Fibroblast of lung (primary cell): ENCODE measurements at regions not wholly inside any gene's neighbourhood (a gene's known extent, or its start where the extent isn't known, plus 50 kb on each side); places are given as distances from the start of the nearest gene placed in this dataset.

Experiments used
- CTCF ChIP-seq, 2 donors: IDR thresholded peaks in 1 of 2; conservative IDR thresholded peaks in 1 of 2; 1 replicate in 1 of 2; 2 replicates in 1 of 2; pipeline ENCODE4 v1.5.1; 2011 to 2012; ENCODE audit warnings: low read length in 2 of 2, control low read depth in 1 of 2, inconsistent platforms in 1 of 2, low read depth in 1 of 2, mild to moderate bottlenecking in 1 of 2
- EZH2 ChIP-seq: IDR thresholded peaks from 2 replicates; pipeline ENCODE4 v1.5.1; 2012; ENCODE audit warnings: low read length, control low read depth, mild to moderate bottlenecking; ENCODE audit errors: missing control alignments

GRCh38 chr15:39468828-39469227 is 112.1 kb upstream of the THBS1 start:
- TF ChIP-seq EZH2 (no peak), CTCF (conservative IDR thresholded peaks at IDR 0.05 in 1 of 2, IDR thresholded peaks at IDR 0.05 in 1 of 2; ENCODE audit: low read depth in 1 of 2, low read length in 2 of 2) (no peak)
